HG03045 (cell line): ENCODE measurements at regions not wholly inside any gene's neighbourhood (a gene's known extent, or its start where the extent isn't known, plus 50 kb on each side); places are given as distances from the start of the nearest gene placed in this dataset.

Experiments
- ATAC-seq: cut with Tn5 transposase; IDR thresholded peaks from one replicate; pipeline ENCODE4 v1.9.1; 2021; ENCODE audit warnings: mild to moderate bottlenecking, moderate library complexity; ENCODE audit not compliant: unreplicated experiment

- ATAC-seq = no peak
Observed at GRCh38 chr4:17124767-17125166, 226.3 kb upstream of the LDB2 start.

- no peak for ATAC-seq
Observed at GRCh38 chr4:17120761-17121160, 222.3 kb upstream of the LDB2 start.

GRCh38 chr4:17117746-17118145 lies 219.3 kb upstream of the LDB2 start:
- ATAC-seq = no peak

- ATAC-seq = no peak
Observed at GRCh38 chr4:17115583-17115982, 217.1 kb upstream of the LDB2 start.

- no peak for ATAC-seq
Observed at GRCh38 chr4:17112292-17112659, 213.8 kb upstream of the LDB2 start.

GRCh38 chr4:17109126-17109525 lies 210.7 kb upstream of the LDB2 start:
- ATAC-seq = no peak

GRCh38 chr4:17103231-17103630 lies 204.8 kb upstream of the LDB2 start:
- no peak for ATAC-seq

GRCh38 chr4:17098996-17099395 lies 200.6 kb upstream of the LDB2 start:
- ATAC-seq = no peak

GRCh38 chr4:17098401-17098800 lies 200.0 kb upstream of the LDB2 start:
- ATAC-seq = no peak

- no peak for ATAC-seq
Observed at GRCh38 chr4:17097362-17097761, 198.9 kb upstream of the LDB2 start.

GRCh38 chr4:17096692-17097091 lies 198.2 kb upstream of the LDB2 start:
- ATAC-seq = no peak

- no peak for ATAC-seq
Observed at GRCh38 chr4:17095771-17096170, 197.3 kb upstream of the LDB2 start.

GRCh38 chr4:17094876-17095210 lies 196.4 kb upstream of the LDB2 start:
- no peak for ATAC-seq

- ATAC-seq = no peak
Observed at GRCh38 chr4:17094159-17094875, 195.9 kb upstream of the LDB2 start.

- ATAC-seq = peak; percentile 23
Observed at GRCh38 chr4:17093481-17093880, 195.0 kb upstream of the LDB2 start.

- peak; percentile 81 for ATAC-seq
Observed at GRCh38 chr4:17092736-17093437, 194.4 kb upstream of the LDB2 start.

- ATAC-seq = no peak
Observed at GRCh38 chr4:17091104-17091503, 192.7 kb upstream of the LDB2 start.

GRCh38 chr4:17090063-17090462 lies 191.6 kb upstream of the LDB2 start:
- no peak for ATAC-seq

GRCh38 chr4:17085416-17085815 lies 187.0 kb upstream of the LDB2 start:
- no peak for ATAC-seq

GRCh38 chr4:17082186-17082585 lies 183.7 kb upstream of the LDB2 start:
- ATAC-seq = no peak

GRCh38 chr4:17081179-17081578 lies 182.7 kb upstream of the LDB2 start:
- ATAC-seq = no peak

GRCh38 chr4:17077105-17077504 lies 178.7 kb upstream of the LDB2 start:
- ATAC-seq = no peak

GRCh38 chr4:17072483-17072882 lies 174.0 kb upstream of the LDB2 start:
- ATAC-seq = no peak
